K562 (cell line): ENCODE measurements at regions not wholly inside any gene's neighbourhood (a gene's known extent, or its start where the extent isn't known, plus 50 kb on each side); places are given as distances from the start of the nearest gene placed in this dataset.
A peak's percentile ranks its signal among the peaks of the same experiment; 100 is the strongest.

Experiments
- C11orf30 ChIP-seq: fragments of 450-650 bp; IDR thresholded peaks from 2 replicates; pipeline ENCODE4 v1.6.1; 2016; ENCODE audit warnings: low read depth, mild to moderate bottlenecking
- CTBP1 ChIP-seq: fragments of 450-650 bp; IDR thresholded peaks from 2 replicates; pipeline ENCODE4 v1.6.1; 2016; ENCODE audit warnings: borderline replicate concordance
- ETV1 ChIP-seq: fragments of 450-650 bp; conservative IDR thresholded peaks from 2 replicates; pipeline ENCODE4 v1.6.1; 2016; ENCODE audit warnings: missing genetic modification characterization, control low read depth, low read depth, missing compliant biosample characterization
- HDAC6 ChIP-seq: IDR thresholded peaks from 2 replicates; pipeline ENCODE4 v1.6.1; 2012; ENCODE audit warnings: low read depth, mild to moderate bottlenecking, control low read depth, inconsistent platforms, low read length, moderate library complexity
- IRF2 ChIP-seq: sonication (generic); formaldehyde crosslinking; IDR thresholded peaks from 2 replicates; pipeline ENCODE4 v1.8.1; 2022; ENCODE audit warnings: mild to moderate bottlenecking, missing genetic modification reagents
- JUND ChIP-seq, 2 experiments: IDR thresholded peaks; 2 replicates in 1 of 2; 3 replicates in 1 of 2; pipeline ENCODE4 v1.6.1; 2011; ENCODE audit warnings: borderline replicate concordance in 2 of 2, low read depth in 2 of 2, low read length in 2 of 2, improper control_type of control experiment in 1 of 2, missing biosample characterization in 1 of 2, missing genetic modification characterization in 1 of 2, missing genetic modification reagents in 1 of 2
- MAFG ChIP-seq: fragments of 450-650 bp; conservative IDR thresholded peaks from 2 replicates; pipeline ENCODE4 v1.6.1; 2016; ENCODE audit warnings: missing genetic modification characterization, missing compliant biosample characterization
- MAFK ChIP-seq: IDR thresholded peaks from 2 replicates; pipeline ENCODE4 v1.6.1; 2011; ENCODE audit warnings: low read length, improper control_type of control experiment
- MAZ ChIP-seq, 2 experiments: fragments of 450-650 bp in 1 of 2; sonication (generic) in 1 of 2; formaldehyde crosslinking; IDR thresholded peaks in 1 of 2; conservative IDR thresholded peaks in 1 of 2; 2 replicates each; pipeline versions ENCODE4 v1.4.0 to v1.5.0; 2020; ENCODE audit warnings: mild to moderate bottlenecking in 1 of 2, missing genetic modification reagents in 1 of 2
- PRMT5 ChIP-seq: sonication (generic); formaldehyde crosslinking; IDR thresholded peaks from 2 replicates; pipeline ENCODE4 v1.5.0; 2020; ENCODE audit warnings: missing genetic modification reagents
- RUNX1 ChIP-seq: sonication (generic); IDR thresholded peaks from 2 replicates; pipeline ENCODE4 v1.6.1; 2016; ENCODE audit warnings: antibody characterized with exemption, low read depth
- SMC3 ChIP-seq: conservative IDR thresholded peaks from 2 replicates; pipeline ENCODE4 v1.6.1; 2011; ENCODE audit warnings: low read depth, low read length, improper control_type of control experiment; ENCODE audit not compliant: insufficient read depth
- ZNF316 ChIP-seq: fragments of 450-650 bp; IDR thresholded peaks from 2 replicates; pipeline ENCODE4 v1.6.1; 2016
- ZNF449 ChIP-seq: fragments of 250-450 bp; sonication (Bioruptor Pico); IDR thresholded peaks from 2 replicates; pipeline ENCODE4 v1.8.0; 2022; ENCODE audit warnings: moderate library complexity, mild to moderate bottlenecking, inconsistent platforms
- ZSCAN32 ChIP-seq: fragments of 450-650 bp; formaldehyde crosslinking; IDR thresholded peaks from 2 replicates; pipeline ENCODE4 v1.4.0; 2020; ENCODE audit warnings: mild to moderate bottlenecking, moderate library complexity
- TF ChIP-seq, protein P1 (sequence below): fragments of 450-650 bp; formaldehyde crosslinking; IDR thresholded peaks from 2 replicates; pipeline ENCODE4 v1.4.0; 2020; ENCODE audit warnings: mild to moderate bottlenecking, moderate library complexity
- TF ChIP-seq, protein P2 (sequence below): IDR thresholded peaks from 3 replicates; pipeline ENCODE4 v1.6.1; 2011; ENCODE audit warnings: borderline replicate concordance, mild to moderate bottlenecking, moderate library complexity; ENCODE audit not compliant: insufficient read length; ENCODE audit errors: extremely low read depth
- TF ChIP-seq, protein P3 (sequence below): fragments of 250-450 bp; sonication (Bioruptor Pico); IDR thresholded peaks from 2 replicates; pipeline ENCODE4 v1.9.0; 2021; ENCODE audit warnings: mild to moderate bottlenecking
- TF ChIP-seq, protein P4 (sequence below): fragments of 200-800 bp; sonication (Bioruptor generic); IDR thresholded peaks from 2 replicates; pipeline ENCODE4 v1.6.1; 2017; ENCODE audit warnings: missing genetic modification characterization, missing compliant biosample characterization

- TF ChIP-seq ETV1 (tag) (0 out of 2 replicates have a peak, but pooled peaks have one; percentile 16), JUND (IDR thresholded peaks at IDR 0.05; ENCODE audit: borderline replicate concordance, low read depth, low read length) (no peak), JUND (tag; IDR thresholded peaks at IDR 0.05; ENCODE audit: borderline replicate concordance, low read depth, low read length) (peak; percentile 64; the same call in 1 of the 3 replicates), IRF2 (CRISPR knock-in tag) (0 out of 2 replicates have a peak, but pooled peaks have one; percentile 44), MAZ (CRISPR knock-in tag; conservative IDR thresholded peaks at IDR 0.05 in 1 of 2, IDR thresholded peaks at IDR 0.05 in 1 of 2) (peak in 1 of 2 experiments; percentile 57; a peak in 1 of 4 replicates), ZSCAN32 (CRISPR knock-in tag) (peak; percentile 26; the same call in 1 of the 2 replicates), ZNF449 (CRISPR knock-in tag) (0 out of 2 replicates have a peak, but pooled peaks have one; percentile 8), CTBP1 (0 out of 2 replicates have a peak, but pooled peaks have one; percentile 49), C11orf30 (peak; percentile 88; the same call in 1 of the 2 replicates), MAFG (peak; percentile 85), PRMT5 (CRISPR knock-in tag) (peak; percentile 80), HDAC6 (no peak), ZNF316 (peak; percentile 86; the same call in 1 of the 2 replicates), RUNX1 (0 out of 2 replicates have a peak, but pooled peaks have one; percentile 21), SMC3 (0 out of 2 replicates have a peak, but pooled peaks have one; percentile 1), MAFK (peak; percentile 75)
- TF ChIP-seq, protein P1, sequence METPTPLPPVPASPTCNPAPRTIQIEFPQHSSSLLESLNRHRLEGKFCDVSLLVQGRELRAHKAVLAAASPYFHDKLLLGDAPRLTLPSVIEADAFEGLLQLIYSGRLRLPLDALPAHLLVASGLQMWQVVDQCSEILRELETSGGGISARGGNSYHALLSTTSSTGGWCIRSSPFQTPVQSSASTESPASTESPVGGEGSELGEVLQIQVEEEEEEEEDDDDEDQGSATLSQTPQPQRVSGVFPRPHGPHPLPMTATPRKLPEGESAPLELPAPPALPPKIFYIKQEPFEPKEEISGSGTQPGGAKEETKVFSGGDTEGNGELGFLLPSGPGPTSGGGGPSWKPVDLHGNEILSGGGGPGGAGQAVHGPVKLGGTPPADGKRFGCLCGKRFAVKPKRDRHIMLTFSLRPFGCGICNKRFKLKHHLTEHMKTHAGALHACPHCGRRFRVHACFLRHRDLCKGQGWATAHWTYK: 0 out of 2 replicates have a peak, but pooled peaks have one; percentile 64
- TF ChIP-seq, protein P2, sequence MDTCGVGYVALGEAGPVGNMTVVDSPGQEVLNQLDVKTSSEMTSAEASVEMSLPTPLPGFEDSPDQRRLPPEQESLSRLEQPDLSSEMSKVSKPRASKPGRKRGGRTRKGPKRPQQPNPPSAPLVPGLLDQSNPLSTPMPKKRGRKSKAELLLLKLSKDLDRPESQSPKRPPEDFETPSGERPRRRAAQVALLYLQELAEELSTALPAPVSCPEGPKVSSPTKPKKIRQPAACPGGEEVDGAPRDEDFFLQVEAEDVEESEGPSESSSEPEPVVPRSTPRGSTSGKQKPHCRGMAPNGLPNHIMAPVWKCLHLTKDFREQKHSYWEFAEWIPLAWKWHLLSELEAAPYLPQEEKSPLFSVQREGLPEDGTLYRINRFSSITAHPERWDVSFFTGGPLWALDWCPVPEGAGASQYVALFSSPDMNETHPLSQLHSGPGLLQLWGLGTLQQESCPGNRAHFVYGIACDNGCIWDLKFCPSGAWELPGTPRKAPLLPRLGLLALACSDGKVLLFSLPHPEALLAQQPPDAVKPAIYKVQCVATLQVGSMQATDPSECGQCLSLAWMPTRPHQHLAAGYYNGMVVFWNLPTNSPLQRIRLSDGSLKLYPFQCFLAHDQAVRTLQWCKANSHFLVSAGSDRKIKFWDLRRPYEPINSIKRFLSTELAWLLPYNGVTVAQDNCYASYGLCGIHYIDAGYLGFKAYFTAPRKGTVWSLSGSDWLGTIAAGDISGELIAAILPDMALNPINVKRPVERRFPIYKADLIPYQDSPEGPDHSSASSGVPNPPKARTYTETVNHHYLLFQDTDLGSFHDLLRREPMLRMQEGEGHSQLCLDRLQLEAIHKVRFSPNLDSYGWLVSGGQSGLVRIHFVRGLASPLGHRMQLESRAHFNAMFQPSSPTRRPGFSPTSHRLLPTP: no peak
- TF ChIP-seq, protein P3, sequence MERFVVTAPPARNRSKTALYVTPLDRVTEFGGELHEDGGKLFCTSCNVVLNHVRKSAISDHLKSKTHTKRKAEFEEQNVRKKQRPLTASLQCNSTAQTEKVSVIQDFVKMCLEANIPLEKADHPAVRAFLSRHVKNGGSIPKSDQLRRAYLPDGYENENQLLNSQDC (CRISPR knock-in tag): 0 out of 2 replicates have a peak, but pooled peaks have one; percentile 25
- TF ChIP-seq, protein P4, sequence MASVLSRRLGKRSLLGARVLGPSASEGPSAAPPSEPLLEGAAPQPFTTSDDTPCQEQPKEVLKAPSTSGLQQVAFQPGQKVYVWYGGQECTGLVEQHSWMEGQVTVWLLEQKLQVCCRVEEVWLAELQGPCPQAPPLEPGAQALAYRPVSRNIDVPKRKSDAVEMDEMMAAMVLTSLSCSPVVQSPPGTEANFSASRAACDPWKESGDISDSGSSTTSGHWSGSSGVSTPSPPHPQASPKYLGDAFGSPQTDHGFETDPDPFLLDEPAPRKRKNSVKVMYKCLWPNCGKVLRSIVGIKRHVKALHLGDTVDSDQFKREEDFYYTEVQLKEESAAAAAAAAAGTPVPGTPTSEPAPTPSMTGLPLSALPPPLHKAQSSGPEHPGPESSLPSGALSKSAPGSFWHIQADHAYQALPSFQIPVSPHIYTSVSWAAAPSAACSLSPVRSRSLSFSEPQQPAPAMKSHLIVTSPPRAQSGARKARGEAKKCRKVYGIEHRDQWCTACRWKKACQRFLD (CRISPR knock-in tag): no peak
Measured at GRCh38 chr22:22074634-22075381, 92.2 kb upstream of the TOP3B start (continued).
